DOHH2 (cell line): ENCODE measurements at regions not wholly inside any gene's neighbourhood (a gene's known extent, or its start where the extent isn't known, plus 50 kb on each side); places are given as distances from the start of the nearest gene placed in this dataset.

ENCODE experiments used
- H3F3A ChIP-seq: fragments of 200-600 bp; sonication (generic), shearing (Covaris generic); 2 replicates; pipeline ENCODE4 v1.6.0; 2016; ENCODE audit warnings: antibody characterized with exemption, mild to moderate bottlenecking; ENCODE audit not compliant: control insufficient read depth, insufficient read depth
- H3K27ac ChIP-seq: fragments of 200-600 bp; sonication (generic); 2 replicates; pipeline ENCODE4 v1.5.1; 2014; ENCODE audit warnings: low read depth, mild to moderate bottlenecking, low read length, moderate library complexity
- H3K27me3 ChIP-seq: fragments of 200-600 bp; sonication (generic); 2 replicates; pipeline ENCODE4 v1.6.1; 2014; ENCODE audit warnings: mild to moderate bottlenecking, low read length, mixed read lengths; ENCODE audit not compliant: control insufficient read depth
- H3K36me3 ChIP-seq: fragments of 200-600 bp; sonication (generic); 2 replicates; pipeline ENCODE4 v1.6.1; 2014; ENCODE audit warnings: mild to moderate bottlenecking, low read length, moderate library complexity, mixed read lengths; ENCODE audit not compliant: control insufficient read depth
- H3K4me1 ChIP-seq: fragments of 200-600 bp; sonication (generic); 2 replicates; pipeline ENCODE4 v1.6.1; 2014; ENCODE audit warnings: mild to moderate bottlenecking, low read length, mixed read lengths; ENCODE audit not compliant: control insufficient read depth
- H3K4me2 ChIP-seq: fragments of 200-600 bp; sonication (generic); 2 replicates; pipeline ENCODE4 v1.6.0; 2014; ENCODE audit warnings: mild to moderate bottlenecking, low read length, moderate library complexity
- H3K4me3 ChIP-seq: fragments of 200-600 bp; sonication (generic); 2 replicates; pipeline ENCODE4 v1.5.1; 2014; ENCODE audit warnings: mild to moderate bottlenecking, low read length, mixed read lengths
- H3K79me2 ChIP-seq: fragments of 200-600 bp; sonication (generic); 2 replicates; pipeline ENCODE4 v1.6.1; 2014; ENCODE audit warnings: mild to moderate bottlenecking, low read length, mixed read lengths; ENCODE audit not compliant: control insufficient read depth
- H3K9me2 ChIP-seq: fragments of 200-600 bp; sonication (generic); replicated peaks from 2 replicates; pipeline ENCODE4 v1.6.1; 2014; ENCODE audit warnings: mild to moderate bottlenecking, low read length, mixed read lengths; ENCODE audit not compliant: control insufficient read depth
- H3K9me3 ChIP-seq: fragments of 200-600 bp; sonication (generic); 2 replicates; pipeline ENCODE4 v1.6.1; 2014; ENCODE audit warnings: antibody characterized with exemption, low read length, mixed read lengths; ENCODE audit not compliant: control insufficient read depth, insufficient read depth
- H4K20me1 ChIP-seq: fragments of 200-600 bp; sonication (generic); 2 replicates; pipeline ENCODE4 v1.6.0; 2014; ENCODE audit warnings: low read depth, mild to moderate bottlenecking, antibody characterized with exemption, low read length, moderate library complexity; ENCODE audit not compliant: control insufficient read depth, insufficient read depth
- CTCF ChIP-seq: fragments of 200-600 bp; sonication (generic); IDR thresholded peaks from one replicate; pipeline ENCODE4 v1.5.1; 2014; ENCODE audit warnings: antibody characterized with exemption, mild to moderate bottlenecking, low read depth, low read length; ENCODE audit not compliant: poor library complexity, severe bottlenecking
- EZH2phosphoT487 ChIP-seq: fragments of 200-600 bp; sonication (generic); IDR thresholded peaks from 2 replicates; pipeline ENCODE4 v1.6.1; 2017; ENCODE audit warnings: borderline replicate concordance, mild to moderate bottlenecking, antibody characterized with exemption, low read length, moderate library complexity, mixed read lengths

DNA sequence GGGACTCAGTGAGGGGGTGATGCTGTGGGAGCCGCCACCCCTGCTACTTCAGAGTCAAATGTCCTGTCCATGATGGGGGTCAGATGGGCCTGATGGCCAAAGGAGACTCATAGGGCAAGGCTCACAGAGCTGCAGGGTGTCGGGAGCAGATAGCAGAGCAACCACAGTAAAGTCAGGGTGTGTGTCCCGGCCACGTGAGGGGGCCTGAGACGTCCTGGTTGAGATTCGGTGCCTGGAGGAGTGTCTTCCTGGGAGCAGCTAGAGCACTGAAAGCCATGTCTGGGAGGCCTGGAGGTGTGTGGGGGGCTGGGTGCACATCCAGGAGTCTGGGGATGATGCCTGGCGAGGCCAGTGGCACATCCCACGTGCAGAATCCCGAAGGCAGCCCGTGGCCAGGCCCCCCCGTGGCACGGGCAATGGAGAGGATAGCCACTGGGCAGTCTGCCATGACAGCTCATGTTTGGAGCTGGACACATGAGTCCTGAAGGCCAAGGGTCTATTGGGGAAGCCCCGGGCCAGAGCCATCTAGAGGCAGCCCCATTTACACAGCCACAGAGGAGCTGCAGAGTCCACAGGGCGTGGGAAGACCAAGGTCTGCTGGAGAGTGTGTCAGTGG is 308.0 kb upstream of the SFSWAP start:
- TF ChIP-seq EZH2phosphoT487 (no peak), CTCF (no peak)
- Histone ChIP-seq H3K4me2 (no peak overlapping the region), H3K4me3 (no peak overlapping the region), H4K20me1 (no peaks in the 10 kb centered on the region), H3K4me1 (no peaks in the 10 kb centered on the region), H3F3A (no peaks in the 10 kb centered on the region), H3K79me2 (no peaks in the 10 kb centered on the region), H3K36me3 (no peaks in the 10 kb centered on the region), H3K27ac (no peak overlapping the region), H3K9me3 (peaks cover 5% of the 10 kb centered on the region; the same call in 1 of the 2 replicates), H3K9me2 (no peaks in the 10 kb centered on the region), H3K27me3 (no peaks in the 10 kb centered on the region)

GRCh38 chr12:131403676-131404075 is 307.2 kb upstream of the SFSWAP start:
- Histone ChIP-seq H3F3A (no peaks in the 10 kb centered on the region), H3K36me3 (no peaks in the 10 kb centered on the region), H3K79me2 (no peaks in the 10 kb centered on the region), H3K4me2 (no peak overlapping the region), H3K27me3 (no peaks in the 10 kb centered on the region), H3K4me1 (no peaks in the 10 kb centered on the region), H3K27ac (no peak overlapping the region), H3K9me2 (no peaks in the 10 kb centered on the region), H3K9me3 (peaks cover 2% of the 10 kb centered on the region; the same call in 1 of the 2 replicates), H4K20me1 (no peaks in the 10 kb centered on the region), H3K4me3 (no peak overlapping the region)
- no peak for TF ChIP-seq EZH2phosphoT487
- TF ChIP-seq CTCF = no peak

DNA sequence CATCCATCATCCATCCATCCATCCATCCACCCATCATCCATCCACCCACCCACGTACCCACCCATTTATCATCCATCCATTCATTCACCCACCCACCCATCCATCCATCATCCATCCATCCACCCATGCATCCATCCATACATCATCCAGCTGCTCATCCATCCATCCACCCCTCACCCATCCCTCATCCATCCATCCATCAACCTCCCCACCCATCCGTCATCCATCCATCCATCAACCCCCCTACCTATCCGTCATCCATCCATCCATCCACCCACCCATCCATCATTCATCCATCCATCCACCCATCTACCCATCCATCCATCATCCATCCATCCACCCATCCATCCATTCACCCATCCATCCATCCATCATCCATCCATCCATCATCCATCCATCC is 306.2 kb upstream of the SFSWAP start:
- H4K20me1 ChIP-seq = no peaks in the 10 kb centered on the region
- no peak overlapping the region for H3K4me3 ChIP-seq
- no peaks in the 10 kb centered on the region for H3K9me3 ChIP-seq
- no peaks in the 10 kb centered on the region for H3K27me3 ChIP-seq
- TF ChIP-seq CTCF (no peak), EZH2phosphoT487 (no peak)
- no peaks in the 10 kb centered on the region for H3K4me1 ChIP-seq
- H3F3A ChIP-seq = no peaks in the 10 kb centered on the region
- no peaks in the 10 kb centered on the region for H3K36me3 ChIP-seq
- H3K9me2 ChIP-seq = no peaks in the 10 kb centered on the region
- H3K4me2 ChIP-seq = no peak overlapping the region
- H3K27ac ChIP-seq = no peak overlapping the region
- H3K79me2 ChIP-seq = no peaks in the 10 kb centered on the region
